ENCODE measurements at regions not wholly inside any gene's neighbourhood (a gene's known extent, or its start where the extent isn't known, plus 50 kb on each side); places are given as distances from the start of the nearest gene placed in this dataset.

DNA sequence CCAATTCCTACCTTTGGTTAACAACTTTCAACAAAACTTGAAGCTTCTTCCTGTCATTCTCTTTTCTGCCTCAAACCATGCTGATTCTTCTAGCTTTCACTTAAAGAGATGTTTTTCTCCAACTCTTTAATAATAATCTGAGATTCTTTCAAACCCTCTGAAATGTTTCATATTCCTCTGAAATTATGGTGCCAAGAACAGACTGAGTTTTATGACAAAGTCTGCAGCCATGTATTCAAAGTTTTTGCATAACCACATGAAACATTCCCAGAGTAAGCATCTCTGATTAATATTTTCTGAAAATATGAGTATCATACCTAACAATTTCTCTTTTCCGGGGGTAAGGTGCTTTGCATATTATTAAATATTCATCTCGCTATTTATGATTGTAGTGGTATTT is 59.1 kb upstream of the DCN start:
- H3K4me1 ChIP-seq (ENCODE audit: insufficient read depth, low read length): no peaks in the 10 kb centered on the region
- no peaks in the 10 kb centered on the region for H3K36me3 Mint-ChIP-seq (ENCODE audit: low read depth, unreplicated experiment)
- no peak overlapping the region for H3K4me3 ChIP-seq (ENCODE audit: insufficient read depth, low read depth, low read length)
- FAIRE-seq (no peak), DNase-seq (ENCODE audit: low read depth) (no peak)
- no peaks in the 10 kb centered on the region for H3K36me3 ChIP-seq (ENCODE audit: insufficient read depth, low read length)
- no peak overlapping the region for H3K27ac Mint-ChIP-seq (ENCODE audit: unreplicated experiment)
- H3K79me2 ChIP-seq (ENCODE audit: insufficient read depth, low read length): no peaks in the 10 kb centered on the region
- H3K9me3 ChIP-seq (ENCODE audit: insufficient read depth, low read depth, low read length): no peaks in the 10 kb centered on the region
- H3K27ac ChIP-seq (ENCODE audit: low read depth, low read length): no peak overlapping the region
- peaks cover 6% of the 10 kb centered on the region for H3K9me3 Mint-ChIP-seq (ENCODE audit: unreplicated experiment)
- no peak overlapping the region for H3K9ac ChIP-seq (ENCODE audit: low read length)
- no peaks in the 10 kb centered on the region for H3K27me3 ChIP-seq (ENCODE audit: insufficient read depth, low read length)
- TF ChIP-seq EZH2 (IDR thresholded peaks at IDR 0.05; ENCODE audit: insufficient read depth, low read length) (no peak), CTCF (IDR thresholded peaks at IDR 0.05; ENCODE audit: insufficient read depth, low read depth, low read length) (no peak)
- H2AFZ ChIP-seq (ENCODE audit: low read depth, low read length): no peak overlapping the region
- no peaks in the 10 kb centered on the region for H3K27me3 Mint-ChIP-seq (ENCODE audit: low read depth, unreplicated experiment)
- no peak overlapping the region for H3K4me2 ChIP-seq (ENCODE audit: low read length)
- no peaks in the 10 kb centered on the region for H4K20me1 ChIP-seq (ENCODE audit: insufficient read depth, low read length)
- no peak overlapping the region for H3K4me3 Mint-ChIP-seq (ENCODE audit: unreplicated experiment)
- H3K4me1 Mint-ChIP-seq (ENCODE audit: low read depth, unreplicated experiment): no peaks in the 10 kb centered on the region

- Histone ChIP-seq H3K9me3 (ENCODE audit: insufficient read depth, low read depth, low read length) (no peaks in the 10 kb centered on the region), H3K9ac (ENCODE audit: low read length) (no peak overlapping the region), H3K79me2 (ENCODE audit: insufficient read depth, low read length) (no peaks in the 10 kb centered on the region), H3K4me2 (ENCODE audit: low read length) (no peak overlapping the region), H3K36me3 (ENCODE audit: insufficient read depth, low read length) (no peaks in the 10 kb centered on the region), H2AFZ (ENCODE audit: low read depth, low read length) (no peak overlapping the region), H3K27me3 (ENCODE audit: insufficient read depth, low read length) (no peaks in the 10 kb centered on the region), H3K27ac (ENCODE audit: low read depth, low read length) (no peak overlapping the region), H4K20me1 (ENCODE audit: insufficient read depth, low read length) (no peaks in the 10 kb centered on the region), H3K4me3 (ENCODE audit: insufficient read depth, low read depth, low read length) (no peak overlapping the region), H3K4me1 (ENCODE audit: insufficient read depth, low read length) (no peaks in the 10 kb centered on the region)
- H3K4me1 Mint-ChIP-seq (ENCODE audit: low read depth, unreplicated experiment): no peaks in the 10 kb centered on the region
- H3K27me3 Mint-ChIP-seq (ENCODE audit: low read depth, unreplicated experiment): no peaks in the 10 kb centered on the region
- no peak overlapping the region for H3K27ac Mint-ChIP-seq (ENCODE audit: unreplicated experiment)
- DNase-seq (ENCODE audit: low read depth) (no peak), FAIRE-seq (no peak)
- peaks cover 6% of the 10 kb centered on the region for H3K9me3 Mint-ChIP-seq (ENCODE audit: unreplicated experiment)
- no peaks in the 10 kb centered on the region for H3K36me3 Mint-ChIP-seq (ENCODE audit: low read depth, unreplicated experiment)
- TF ChIP-seq EZH2 (IDR thresholded peaks at IDR 0.05; ENCODE audit: insufficient read depth, low read length) (no peak), CTCF (IDR thresholded peaks at IDR 0.05; ENCODE audit: insufficient read depth, low read depth, low read length) (no peak)
- no peak overlapping the region for H3K4me3 Mint-ChIP-seq (ENCODE audit: unreplicated experiment)
Observed at GRCh38 chr12:91240386-91241095, 57.9 kb upstream of the DCN start.

GRCh38 chr12:91239481-91239880 is 56.9 kb upstream of the DCN start:
- H3K36me3 ChIP-seq (ENCODE audit: insufficient read depth, low read length): no peaks in the 10 kb centered on the region
- no peaks in the 10 kb centered on the region for H3K79me2 ChIP-seq (ENCODE audit: insufficient read depth, low read length)
- H2AFZ ChIP-seq (ENCODE audit: low read depth, low read length): no peak overlapping the region
- no peak for DNase-seq (ENCODE audit: low read depth)
- no peaks in the 10 kb centered on the region for H4K20me1 ChIP-seq (ENCODE audit: insufficient read depth, low read length)
- no peak for FAIRE-seq
- Mint-ChIP-seq H3K4me3 (ENCODE audit: unreplicated experiment) (no peak overlapping the region), H3K4me1 (ENCODE audit: low read depth, unreplicated experiment) (no peaks in the 10 kb centered on the region), H3K9me3 (ENCODE audit: unreplicated experiment) (peaks cover 8% of the 10 kb centered on the region), H3K27me3 (ENCODE audit: low read depth, unreplicated experiment) (no peaks in the 10 kb centered on the region), H3K36me3 (ENCODE audit: low read depth, unreplicated experiment) (no peaks in the 10 kb centered on the region), H3K27ac (ENCODE audit: unreplicated experiment) (no peak overlapping the region)
- TF ChIP-seq EZH2 (IDR thresholded peaks at IDR 0.05; ENCODE audit: insufficient read depth, low read length) (no peak), CTCF (IDR thresholded peaks at IDR 0.05; ENCODE audit: insufficient read depth, low read depth, low read length) (no peak)
- H3K9me3 ChIP-seq (ENCODE audit: insufficient read depth, low read depth, low read length): no peaks in the 10 kb centered on the region
- no peaks in the 10 kb centered on the region for H3K4me1 ChIP-seq (ENCODE audit: insufficient read depth, low read length)
- no peak overlapping the region for H3K27ac ChIP-seq (ENCODE audit: low read depth, low read length)
- H3K9ac ChIP-seq (ENCODE audit: low read length): no peak overlapping the region
- no peaks in the 10 kb centered on the region for H3K27me3 ChIP-seq (ENCODE audit: insufficient read depth, low read length)
- H3K4me3 ChIP-seq (ENCODE audit: insufficient read depth, low read depth, low read length): no peak overlapping the region
- H3K4me2 ChIP-seq (ENCODE audit: low read length): no peak overlapping the region
